Stomach (tissue), 8 donors: ENCODE measurements at regions not wholly inside any gene's neighbourhood (a gene's known extent, or its start where the extent isn't known, plus 50 kb on each side); places are given as distances from the start of the nearest gene placed in this dataset.

Experiments used
- DNase-seq, 2 donors: peaks; one replicate each; pipeline versions ENCODE4 v3.0.0 to v3.0.0-alpha.2; 2013 to 2019
- H3K27ac ChIP-seq, 5 donors: fragments of 200-600 bp in 4 of 5; sonication (generic) in 4 of 5; one replicate each; pipeline ENCODE4 v1.5.1; 2013 to 2019; ENCODE audit warnings: mild to moderate bottlenecking in 1 of 5, moderate library complexity in 1 of 5
- H3K27me3 ChIP-seq, 3 donors: fragments of 200-600 bp; sonication (generic); one replicate each; pipeline ENCODE4 v1.5.1; 2017 to 2019; ENCODE audit warnings: mixed run types in 1 of 3
- H3K36me3 ChIP-seq, 4 donors: fragments of 200-600 bp; sonication (generic); 1 replicate in 3 of 4; 2 replicates in 1 of 4; pipeline ENCODE4 v1.5.1; 2016 to 2019
- H3K4me1 ChIP-seq, 4 donors: fragments of 200-600 bp; sonication (generic); one replicate each; pipeline ENCODE4 v1.5.1; 2016 to 2019
- H3K4me3 ChIP-seq, 4 donors: fragments of 200-600 bp; sonication (generic) in 3 of 4; one replicate each; pipeline ENCODE4 v1.5.1; 2016 to 2019; ENCODE audit warnings: mild to moderate bottlenecking in 1 of 4
- H3K9me3 ChIP-seq, 4 donors: fragments of 200-600 bp; sonication (generic); one replicate each; pipeline ENCODE4 v1.5.1; 2016 to 2019
- CTCF ChIP-seq, 7 experiments: fragments of 450-650 bp in 4 of 7; fragments of 200-600 bp in 3 of 7; sonication (generic) in 3 of 7; IDR thresholded peaks; one replicate each; pipeline ENCODE4 v1.5.1; 2016 to 2019; ENCODE audit warnings: antibody characterized with exemption in 7 of 7, control low read depth in 2 of 7, mild to moderate bottlenecking in 1 of 7
- EP300 ChIP-seq: sonication (generic); formaldehyde crosslinking; IDR thresholded peaks from one replicate; pipeline ENCODE4 v1.6.1; 2017; ENCODE audit warnings: antibody characterized with exemption
- POLR2A ChIP-seq, 4 donors: fragments of 450-650 bp; IDR thresholded peaks; one replicate each; pipeline ENCODE4 v1.6.1; 2016; ENCODE audit warnings: antibody characterized with exemption in 4 of 4, control low read depth in 2 of 4, mild to moderate bottlenecking in 1 of 4, moderate library complexity in 1 of 4
- POLR2AphosphoS5 ChIP-seq, 3 donors: sonication (generic); formaldehyde crosslinking; IDR thresholded peaks; one replicate each; pipeline ENCODE4 v1.6.1; 2016; ENCODE audit warnings: antibody characterized with exemption in 3 of 3
- WGBS, 5 donors: extraction: QIAGEN DNeasy Blood & Tissue Kit in 3 of 5; methylation state at CpG; one replicate each; pipeline versions ENCODE4 v1.1.5 to v1.1.7; 2013 to 2018; 5-methylcytosine and 5-hydroxymethylcytosine counted together
- intact Hi-C: fragments of 100-400 bp; cut with DNase I; formaldehyde crosslinking; loops from one replicate; pipeline ENCODE4 v1.15.1; 2023; ENCODE audit warnings: low total_unique reads
- donor health status: healthy with polysubstance abuse.
- donor health status: Bipolar disorder and iron deficiency.
- donor health status: healthy.

GRCh38 chr4:148589182-148589581, 147.0 kb upstream of the NR3C2 start:
- DNase-seq = no peak
- no peaks in the 10 kb centered on the region for H3K36me3 ChIP-seq
- no peaks in the 10 kb centered on the region for H3K4me1 ChIP-seq
- no peaks in the 10 kb centered on the region for H3K27me3 ChIP-seq
- H3K27ac ChIP-seq = no peak overlapping the region
- peaks cover 0 to 24% (median 7%) of the 10 kb centered on the region in 4 donors for H3K9me3 ChIP-seq
- H3K4me3 ChIP-seq = no peak overlapping the region
- intact Hi-C loops = no loop called here
- TF ChIP-seq EP300 (no peak), POLR2AphosphoS5 (IDR thresholded peaks at IDR 0.05) (no peak), POLR2A (IDR thresholded peaks at IDR 0.05) (no peak), CTCF (IDR thresholded peaks at IDR 0.05) (no peak)
- WGBS, 5 donors = 79 to 92% (median 89%) methylated on average over 4 of the region's 4 CpGs

DNA sequence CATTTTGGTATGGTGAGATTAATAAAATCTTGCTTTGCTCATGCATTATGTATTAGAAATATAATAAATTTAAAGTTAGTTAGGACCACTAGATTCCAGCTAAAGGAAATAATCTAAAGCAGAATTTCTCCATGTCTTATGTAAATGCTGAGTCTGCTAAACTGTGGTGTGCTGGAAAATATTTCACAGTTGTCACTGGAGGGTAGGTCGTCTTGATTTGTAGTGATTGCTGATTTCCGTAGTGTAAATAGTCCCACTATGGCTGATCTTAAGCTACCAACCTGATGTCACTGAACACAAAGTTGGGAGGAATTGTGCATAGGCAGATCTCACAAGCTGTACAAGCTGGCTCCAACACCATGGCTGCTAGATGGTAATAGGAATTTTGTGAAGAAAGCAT, 133.4 kb upstream of the NR3C2 start:
- Histone ChIP-seq H3K27ac (no peak overlapping the region), H3K4me1 (no peaks in the 10 kb centered on the region), H3K4me3 (no peak overlapping the region), H3K9me3 (peaks cover 0 to 7% (median 0%) of the 10 kb centered on the region in 4 donors), H3K36me3 (no peaks in the 10 kb centered on the region), H3K27me3 (no peaks in the 10 kb centered on the region)
- WGBS, 5 donors = 75 to 88% (median 79%) methylated on average over 2 of the region's 2 CpGs
- intact Hi-C loops = no loop called here
- no peak for DNase-seq
- no peak for TF ChIP-seq POLR2AphosphoS5 (IDR thresholded peaks at IDR 0.05)
- no peak for TF ChIP-seq EP300
- no peak for TF ChIP-seq CTCF (IDR thresholded peaks at IDR 0.05)
- no peak for TF ChIP-seq POLR2A (IDR thresholded peaks at IDR 0.05)

- intact Hi-C loops = no loop called here
- H3K4me1 ChIP-seq = no peaks in the 10 kb centered on the region
- no peak for TF ChIP-seq POLR2A (IDR thresholded peaks at IDR 0.05)
- TF ChIP-seq EP300 = no peak
- no peak for TF ChIP-seq POLR2AphosphoS5 (IDR thresholded peaks at IDR 0.05)
- no peak overlapping the region for H3K4me3 ChIP-seq
- H3K27ac ChIP-seq = no peak overlapping the region
- no peaks in the 10 kb centered on the region for H3K36me3 ChIP-seq
- DNase-seq = no peak
- WGBS, 5 donors = 82 to 89% (median 85%) methylated on average over 6 of the region's 6 CpGs
- peaks cover 0 to 13% (median 0%) of the 10 kb centered on the region in 4 donors for H3K9me3 ChIP-seq
- H3K27me3 ChIP-seq = no peaks in the 10 kb centered on the region
Measured at GRCh38 chr4:148574911-148575310, 132.7 kb upstream of the NR3C2 start.

DNA sequence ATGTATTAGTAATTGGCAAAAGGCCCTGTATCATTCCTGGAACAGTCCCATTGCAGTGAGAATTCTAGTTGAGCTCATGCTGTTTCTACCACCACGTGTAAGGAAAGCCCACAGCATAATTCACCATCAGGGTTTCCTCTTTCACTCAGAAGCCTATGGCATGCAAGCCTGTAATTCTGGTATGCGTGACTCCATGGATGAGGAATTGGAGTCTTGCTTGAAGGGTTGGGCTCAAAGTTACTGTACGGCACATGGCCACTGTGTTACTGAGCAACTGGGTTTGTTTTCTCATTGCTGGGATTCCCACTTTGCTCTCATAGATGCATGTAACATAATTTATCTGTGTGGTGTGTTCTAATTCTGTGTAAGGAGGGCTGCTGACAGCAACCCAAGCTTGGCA, 132.3 kb upstream of the NR3C2 start:
- Histone ChIP-seq H3K27me3 (no peaks in the 10 kb centered on the region), H3K36me3 (no peaks in the 10 kb centered on the region), H3K27ac (no peak overlapping the region), H3K4me1 (no peaks in the 10 kb centered on the region), H3K9me3 (peaks cover 0 to 17% (median 0%) of the 10 kb centered on the region in 4 donors), H3K4me3 (no peak overlapping the region)
- 46 to 64% (median 58%) methylated on average over 3 of the region's 3 CpGs for WGBS, 5 donors
- DNase-seq = peak in 1 of 2 donors; percentile 5
- intact Hi-C loops = no loop called here
- TF ChIP-seq POLR2AphosphoS5 (IDR thresholded peaks at IDR 0.05) (no peak), POLR2A (IDR thresholded peaks at IDR 0.05) (no peak), EP300 (no peak), CTCF (IDR thresholded peaks at IDR 0.05) (no peak)

DNA sequence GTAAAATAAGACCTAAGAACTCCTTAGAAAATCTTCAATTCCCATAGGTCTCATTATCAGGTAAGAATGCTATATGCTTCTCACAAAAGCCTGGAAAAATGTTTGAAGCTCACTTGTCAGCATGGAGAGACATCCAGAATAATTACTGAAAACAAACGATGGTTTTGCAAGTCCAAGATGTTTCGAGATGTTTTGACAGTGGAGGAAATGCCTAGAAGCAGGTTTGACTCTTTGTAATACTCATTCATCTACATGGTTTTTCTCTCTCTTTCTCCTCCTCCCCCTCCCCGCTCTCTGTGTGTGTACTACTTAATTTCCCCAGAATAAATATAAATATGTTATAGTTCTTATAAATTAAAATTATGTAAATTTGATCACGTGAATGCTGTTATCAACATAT, 131.9 kb upstream of the NR3C2 start:
- WGBS, 5 donors = 75 to 82% (median 78%) methylated on average over 4 of the region's 4 CpGs
- TF ChIP-seq POLR2A (IDR thresholded peaks at IDR 0.05) (no peak), CTCF (IDR thresholded peaks at IDR 0.05) (no peak), EP300 (no peak)
- H3K4me3 ChIP-seq = no peak overlapping the region
- H3K4me1 ChIP-seq = no peaks in the 10 kb centered on the region
- H3K36me3 ChIP-seq = no peaks in the 10 kb centered on the region
- intact Hi-C loops = no loop called here
- no peak overlapping the region for H3K27ac ChIP-seq
- H3K9me3 ChIP-seq = peaks cover 0 to 19% (median 0%) of the 10 kb centered on the region in 4 donors
- DNase-seq = no peak
- H3K27me3 ChIP-seq = no peaks in the 10 kb centered on the region
